HL-60/S4 treated with retinoic acid at 250 ng/mL for 4 days and 3 days (cell line): ENCODE measurements at regions not wholly inside any gene's neighbourhood (a gene's known extent, or its start where the extent isn't known, plus 50 kb on each side); places are given as distances from the start of the nearest gene placed in this dataset.

Experiments
- in situ Hi-C: fragments of 300-500 bp; cut with MboI; formaldehyde crosslinking; loops from 2 replicates; pipeline ENCODE4 v1.7.0; 2022; ENCODE audit warnings: low sequenced_read_pairs

GRCh38 chr12:19572920-19573558, 133.7 kb downstream of the AEBP2 start:
- in situ Hi-C loops: no loop called here

GRCh38 chr12:19573866-19574265, 134.6 kb downstream of the AEBP2 start:
- in situ Hi-C loops: no loop called here

GRCh38 chr12:19574601-19575000, 135.3 kb downstream of the AEBP2 start:
- in situ Hi-C loops: no loop called here

- in situ Hi-C loops: no loop called here
These were observed 136.3 kb downstream of the AEBP2 start for GRCh38 chr12:19575337-19576243.

GRCh38 chr12:19576506-19577280, 137.4 kb downstream of the AEBP2 start:
- in situ Hi-C loops: no loop called here

GRCh38 chr12:19577281-19577530, 137.9 kb downstream of the AEBP2 start:
- in situ Hi-C loops: no loop called here

GRCh38 chr12:19584732-19585131, 145.4 kb downstream of the AEBP2 start:
- in situ Hi-C loops: no loop called here

- in situ Hi-C loops: no loop called here
These were observed 149.7 kb downstream of the AEBP2 start for GRCh38 chr12:19588951-19589350.

GRCh38 chr12:19591951-19592350, 152.7 kb downstream of the AEBP2 start:
- in situ Hi-C loops: no loop called here

GRCh38 chr12:19596434-19597166, 157.3 kb downstream of the AEBP2 start:
- in situ Hi-C loops: no loop called here

- in situ Hi-C loops: no loop called here
These were observed 158.1 kb downstream of the AEBP2 start for GRCh38 chr12:19597167-19598026.

- in situ Hi-C loops: no loop called here
These were observed 166.4 kb downstream of the AEBP2 start for GRCh38 chr12:19605720-19606119.

GRCh38 chr12:19608039-19608438, 168.7 kb downstream of the AEBP2 start:
- in situ Hi-C loops: no loop called here

GRCh38 chr12:19613051-19613535, 173.8 kb downstream of the AEBP2 start:
- in situ Hi-C loops: no loop called here

- in situ Hi-C loops: no loop called here
These were observed 175.5 kb downstream of the AEBP2 start for GRCh38 chr12:19614601-19615383.

- in situ Hi-C loops: no loop called here
These were observed 176.1 kb downstream of the AEBP2 start for GRCh38 chr12:19615384-19615725.

GRCh38 chr12:19616781-19617180, 177.5 kb downstream of the AEBP2 start:
- in situ Hi-C loops: no loop called here

GRCh38 chr12:19620222-19620621, 180.9 kb downstream of the AEBP2 start:
- in situ Hi-C loops: no loop called here

GRCh38 chr12:19623751-19624399, 184.6 kb downstream of the AEBP2 start:
- in situ Hi-C loops: no loop called here
